GM12872 (cell line): ENCODE measurements at regions not wholly inside any gene's neighbourhood (a gene's known extent, or its start where the extent isn't known, plus 50 kb on each side); places are given as distances from the start of the nearest gene placed in this dataset.

ENCODE experiments used
- CTCF ChIP-seq: IDR thresholded peaks from 3 replicates; pipeline ENCODE4 v1.5.1; 2011; ENCODE audit warnings: low read depth, mild to moderate bottlenecking, low read length, moderate library complexity; ENCODE audit not compliant: insufficient read depth

- no peak for TF ChIP-seq CTCF
These were observed 132.7 kb upstream of the KL start for GRCh38 chr13:32883474-32883873.

GRCh38 chr13:32887617-32888016, 128.6 kb upstream of the KL start:
- TF ChIP-seq CTCF = no peak

GRCh38 chr13:32889986-32890565, 126.1 kb upstream of the KL start:
- no peak for TF ChIP-seq CTCF

GRCh38 chr13:32893176-32893575, 123.0 kb upstream of the KL start:
- no peak for TF ChIP-seq CTCF

GRCh38 chr13:32894589-32895001, 121.6 kb upstream of the KL start:
- no peak for TF ChIP-seq CTCF

- TF ChIP-seq CTCF = no peak
These were observed 120.9 kb upstream of the KL start for GRCh38 chr13:32895296-32895695.

- no peak for TF ChIP-seq CTCF
These were observed 118.9 kb upstream of the KL start for GRCh38 chr13:32897296-32897695.
